ENCODE measurements at regions not wholly inside any gene's neighbourhood (a gene's known extent, or its start where the extent isn't known, plus 50 kb on each side); places are given as distances from the start of the nearest gene placed in this dataset.

DNA sequence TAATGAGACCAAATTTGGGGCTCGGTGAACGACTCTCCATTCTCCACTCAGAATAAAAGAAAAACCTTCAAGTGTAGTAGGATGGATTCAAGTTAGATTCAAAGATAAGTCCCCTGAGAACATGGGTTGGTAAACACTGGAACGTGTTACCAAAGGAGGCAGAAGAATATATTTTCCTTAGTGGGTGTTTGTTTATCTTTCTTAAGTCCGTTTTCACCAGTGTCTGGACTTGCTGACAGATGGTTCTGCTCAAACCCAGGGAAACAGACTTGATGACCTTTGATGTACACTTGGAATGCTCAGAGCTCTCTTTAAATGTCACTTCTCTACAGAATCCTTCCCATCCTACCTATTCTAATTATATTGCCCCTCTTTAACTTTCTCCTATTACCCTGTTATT lies 310.3 kb upstream of the ZNF521 start:
- no peak overlapping the region for H3K27ac ChIP-seq
- TF ChIP-seq ZFX (IDR thresholded peaks at IDR 0.05): no peak
- TF ChIP-seq, protein P1, sequence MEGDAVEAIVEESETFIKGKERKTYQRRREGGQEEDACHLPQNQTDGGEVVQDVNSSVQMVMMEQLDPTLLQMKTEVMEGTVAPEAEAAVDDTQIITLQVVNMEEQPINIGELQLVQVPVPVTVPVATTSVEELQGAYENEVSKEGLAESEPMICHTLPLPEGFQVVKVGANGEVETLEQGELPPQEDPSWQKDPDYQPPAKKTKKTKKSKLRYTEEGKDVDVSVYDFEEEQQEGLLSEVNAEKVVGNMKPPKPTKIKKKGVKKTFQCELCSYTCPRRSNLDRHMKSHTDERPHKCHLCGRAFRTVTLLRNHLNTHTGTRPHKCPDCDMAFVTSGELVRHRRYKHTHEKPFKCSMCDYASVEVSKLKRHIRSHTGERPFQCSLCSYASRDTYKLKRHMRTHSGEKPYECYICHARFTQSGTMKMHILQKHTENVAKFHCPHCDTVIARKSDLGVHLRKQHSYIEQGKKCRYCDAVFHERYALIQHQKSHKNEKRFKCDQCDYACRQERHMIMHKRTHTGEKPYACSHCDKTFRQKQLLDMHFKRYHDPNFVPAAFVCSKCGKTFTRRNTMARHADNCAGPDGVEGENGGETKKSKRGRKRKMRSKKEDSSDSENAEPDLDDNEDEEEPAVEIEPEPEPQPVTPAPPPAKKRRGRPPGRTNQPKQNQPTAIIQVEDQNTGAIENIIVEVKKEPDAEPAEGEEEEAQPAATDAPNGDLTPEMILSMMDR (conservative IDR thresholded peaks at IDR 0.05): no peak

DNA sequence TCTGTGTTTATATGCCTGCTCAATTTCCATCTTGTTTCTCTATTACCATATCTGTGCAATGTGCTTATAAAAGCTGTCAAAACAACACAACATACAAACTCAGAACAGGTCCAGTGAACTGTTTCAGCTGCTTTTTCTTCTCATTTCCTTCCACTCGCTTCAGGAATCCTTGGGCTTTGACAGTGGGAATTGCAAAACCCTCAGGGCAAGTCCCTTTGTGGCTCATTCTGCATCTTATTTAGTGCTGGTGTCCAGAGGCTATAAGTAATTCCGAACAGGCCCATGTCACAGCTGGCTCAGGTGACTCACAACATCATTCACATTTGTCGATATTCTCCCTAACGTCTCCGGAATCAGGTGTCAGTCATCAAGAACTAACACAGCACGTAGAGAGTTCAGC lies 309.9 kb upstream of the ZNF521 start:
- TF ChIP-seq ZFX (IDR thresholded peaks at IDR 0.05): no peak
- TF ChIP-seq, protein P1 (conservative IDR thresholded peaks at IDR 0.05): no peak
- H3K27ac ChIP-seq: no peak overlapping the region

DNA sequence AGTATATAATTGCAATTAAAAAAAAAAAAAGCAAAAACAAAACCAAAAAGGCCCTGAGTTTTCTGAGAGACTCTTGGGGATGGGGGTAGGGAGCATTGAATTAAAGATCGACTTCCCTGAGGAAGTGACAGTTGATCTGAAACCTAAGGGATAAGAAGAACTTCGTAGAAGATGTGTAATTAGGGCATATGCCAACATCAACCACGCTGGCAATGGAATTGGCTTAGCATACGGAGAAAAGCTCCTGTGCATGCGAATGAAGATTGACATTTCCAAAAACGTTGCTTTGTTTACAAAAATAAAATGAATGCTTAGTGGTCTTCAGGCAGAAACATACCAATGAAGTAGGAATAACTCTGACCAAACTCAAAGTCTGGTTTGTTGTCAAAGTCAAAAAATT lies 307.6 kb upstream of the ZNF521 start:
- no peak overlapping the region for H3K27ac ChIP-seq
- TF ChIP-seq, protein P1 (conservative IDR thresholded peaks at IDR 0.05): no peak
- no peak for TF ChIP-seq ZFX (IDR thresholded peaks at IDR 0.05)

DNA sequence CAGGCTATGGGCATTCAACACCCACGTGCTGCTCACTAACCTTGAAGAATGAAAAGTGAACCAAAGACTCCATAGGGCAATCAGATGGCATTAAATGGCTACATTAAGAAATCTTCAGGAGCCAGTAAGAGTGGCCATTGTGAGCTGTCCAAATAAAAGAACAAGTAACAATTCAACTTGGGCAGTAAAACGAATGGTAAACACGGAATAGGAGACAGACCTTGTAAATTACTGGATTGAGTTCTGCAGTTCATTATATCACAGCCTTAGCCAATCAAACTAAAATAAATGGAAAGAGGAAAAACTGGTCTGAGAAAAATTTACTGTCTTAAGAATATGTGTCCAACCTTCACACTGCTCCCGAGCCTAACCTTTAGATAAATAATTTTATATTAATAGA lies 306.5 kb upstream of the ZNF521 start:
- H3K27ac ChIP-seq: no peak overlapping the region
- TF ChIP-seq, protein P1 (conservative IDR thresholded peaks at IDR 0.05): no peak
- no peak for TF ChIP-seq ZFX (IDR thresholded peaks at IDR 0.05)

DNA sequence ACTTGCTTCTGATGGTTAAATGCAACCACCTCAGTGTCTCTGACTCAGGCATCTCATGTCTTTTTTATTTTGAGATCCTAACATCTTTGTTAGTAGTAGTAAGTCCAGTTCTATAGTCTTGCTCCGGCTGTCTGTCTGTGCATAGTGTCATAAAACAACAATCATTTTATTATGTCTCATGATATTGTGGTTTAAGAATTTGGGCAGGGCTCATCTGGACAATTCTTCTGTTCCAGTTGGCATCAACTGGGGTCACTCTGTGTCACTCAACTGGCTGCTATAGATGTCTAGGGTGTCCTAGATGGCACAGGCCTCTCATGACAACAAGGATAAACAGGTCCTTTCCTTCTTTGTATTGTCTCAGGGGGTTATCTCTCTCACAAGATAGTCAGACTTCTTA lies 299.6 kb upstream of the ZNF521 start:
- TF ChIP-seq, protein P1 (conservative IDR thresholded peaks at IDR 0.05): no peak
- no peak for TF ChIP-seq ZFX (IDR thresholded peaks at IDR 0.05)

DNA sequence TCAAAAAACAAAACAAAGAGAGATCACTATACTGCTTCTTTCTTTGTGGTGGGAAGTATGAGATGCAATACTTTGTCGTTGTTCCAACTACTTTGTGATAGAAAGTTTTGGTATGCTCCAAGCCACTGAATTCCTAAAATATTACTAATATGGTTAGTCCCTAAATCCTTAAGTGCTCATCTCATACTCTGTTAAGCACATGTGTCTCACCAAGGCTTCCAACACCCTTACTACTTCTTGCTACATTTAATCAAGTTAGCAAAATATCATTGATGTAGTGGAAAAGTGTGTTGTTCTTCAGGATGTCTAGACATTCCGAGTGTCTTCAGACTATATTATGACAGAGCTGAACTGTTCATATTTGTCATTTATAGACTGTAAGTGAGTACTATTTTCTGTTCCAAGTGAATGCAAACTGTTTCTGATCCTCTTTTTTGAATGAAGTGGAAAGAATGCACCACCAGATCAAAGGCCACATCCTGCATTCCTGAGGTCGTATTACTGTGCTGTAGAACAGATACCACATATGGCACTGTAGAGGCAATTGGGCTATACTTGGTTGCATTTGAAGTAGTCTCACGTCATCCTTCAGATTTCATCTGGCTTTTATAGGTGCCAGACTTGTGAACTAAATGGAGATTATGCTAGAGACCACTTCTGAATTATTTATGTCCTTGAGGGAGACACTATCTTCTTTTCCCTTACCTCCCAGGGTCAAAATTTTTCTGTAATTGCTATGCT lies 298.4 kb upstream of the ZNF521 start:
- H3K27ac ChIP-seq: no peak overlapping the region

More for the DNA sequence above, 299.6 kb upstream of the ZNF521 start:
- no peak overlapping the region for H3K27ac ChIP-seq

DNA sequence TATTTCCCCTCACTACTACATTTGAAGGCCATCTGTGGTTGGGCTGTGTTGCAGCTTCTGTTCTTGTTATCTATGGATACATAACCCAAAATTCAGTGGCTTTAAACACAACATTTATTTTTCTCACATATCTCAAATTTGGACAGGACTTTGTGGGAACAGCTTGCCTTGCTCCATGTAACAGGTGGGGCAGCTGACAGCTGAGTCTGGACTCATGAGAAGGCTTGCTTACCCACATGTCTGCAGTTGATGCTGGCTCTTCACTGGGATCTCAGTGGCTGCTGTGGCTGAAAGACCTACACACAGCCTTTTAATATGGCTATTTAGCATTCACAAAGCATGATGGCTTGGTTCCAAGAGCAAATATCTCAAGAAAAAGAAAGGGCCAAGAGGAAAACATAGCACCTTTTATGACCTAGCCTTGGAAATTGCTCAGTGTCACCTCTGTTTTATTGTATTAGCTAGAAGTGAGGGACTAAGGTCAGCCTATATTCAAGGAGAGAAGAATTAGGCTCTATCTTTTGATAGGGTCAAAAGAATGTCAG lies 296.8 kb upstream of the ZNF521 start:
- no peak overlapping the region for H3K27ac ChIP-seq
- no peak for TF ChIP-seq ZFX (IDR thresholded peaks at IDR 0.05)
- TF ChIP-seq, protein P1 (conservative IDR thresholded peaks at IDR 0.05): no peak

More for the DNA sequence above, 298.4 kb upstream of the ZNF521 start:
- TF ChIP-seq, protein P1 (conservative IDR thresholded peaks at IDR 0.05): no peak
- no peak for TF ChIP-seq ZFX (IDR thresholded peaks at IDR 0.05)
